HCT116 (cell line): ENCODE measurements at regions not wholly inside any gene's neighbourhood (a gene's known extent, or its start where the extent isn't known, plus 50 kb on each side); places are given as distances from the start of the nearest gene placed in this dataset.

ENCODE experiments used
- ATAC-seq: fragments of 200-7000 bp; cut with Tn5 transposase; 2 replicates; pipeline ENCODE4 v1.9.1; 2020; ENCODE audit warnings: mild to moderate bottlenecking, moderate library complexity
- BruUV-seq: library from RNA; stranded (reverse); fragments of 400-500 nt; replicated peaks from 2 replicates; lab custom pipeline; 2021; lab: Mats Ljungman, UMichigan
- CTCF ChIA-PET: fragments of 300-600 bp; sonication (Branson Sonifier 250); formaldehyde crosslinking; loops from one replicate; lab custom pipeline; 2021; ENCODE audit warnings: antibody characterized with exemption; lab: Charles Lee
- POLR2A ChIA-PET: fragments of 300-600, 350-600 bp; sonication (Branson Sonifier 250); formaldehyde crosslinking; loops from one replicate; lab custom pipeline; 2021; ENCODE audit warnings: antibody characterized with exemption; lab: Charles Lee
- RAD21 ChIA-PET, 2 experiments: fragments of 300-600 bp; sonication (Branson Sonifier 250); formaldehyde crosslinking; loops; one replicate each; lab custom pipeline; 2023; ENCODE audit warnings: low total read pairs in 2 of 2; ENCODE audit not compliant: uncharacterized antibody in 2 of 2, unreplicated experiment in 2 of 2, low non-redundant PET in 1 of 2; lab: Charles Lee
- DNase-seq: peaks from one replicate; pipeline ENCODE4 v3.0.0-alpha.2; 2010; ENCODE audit warnings: low read depth, low spot score
- H2AFZ ChIP-seq: fragments of 200-600 bp; shearing (Covaris generic), sonication (generic); 2 replicates; pipeline ENCODE4 v1.6.1; 2017; ENCODE audit warnings: low read depth, mixed run types, mixed read lengths, antibody characterized with exemption, low read length; ENCODE audit not compliant: poor library complexity, severe bottlenecking
- H3K27ac ChIP-seq: 2 replicates; pipeline ENCODE4 v1.5.1; 2012; ENCODE audit warnings: low read depth, low read length
- H3K27me3 ChIP-seq: fragments of 200-600 bp; sonication (generic); 2 replicates; pipeline ENCODE4 v1.6.1; 2016; ENCODE audit warnings: mixed run types, low read length, mixed read lengths; ENCODE audit not compliant: insufficient read depth
- H3K36me3 ChIP-seq, 2 experiments: fragments of 200-500 bp in 1 of 2; fragments of 200-600 bp in 1 of 2; sonication (Bioruptor generic) in 1 of 2; sonication (generic) in 1 of 2; 2 replicates each; pipeline versions ENCODE4 v1.5.1 to v1.6.1; 2014 to 2016; ENCODE audit warnings: low read length in 2 of 2, inconsistent platforms in 1 of 2, mixed read lengths in 1 of 2, mixed run types in 1 of 2; ENCODE audit not compliant: insufficient read depth in 2 of 2, control insufficient read depth in 1 of 2
- H3K4me1 ChIP-seq, 2 experiments: fragments of 200-600 bp in 1 of 2; sonication (generic) in 1 of 2; 2 replicates each; pipeline versions ENCODE4 v1.5.1 to v1.6.1; 2012 to 2017; ENCODE audit warnings: low read length in 2 of 2, inconsistent platforms in 1 of 2, mild to moderate bottlenecking in 1 of 2, mixed read lengths in 1 of 2, mixed run types in 1 of 2, moderate library complexity in 1 of 2; ENCODE audit not compliant: insufficient read depth in 2 of 2, control insufficient read depth in 1 of 2
- H3K4me2 ChIP-seq: fragments of 200-600 bp; sonication (generic); 2 replicates; pipeline ENCODE4 v1.6.1; 2017; ENCODE audit warnings: mixed run types, low read length, mixed read lengths
- H3K4me3 ChIP-seq, 2 experiments: fragments of 200-600 bp in 1 of 2; sonication (generic) in 1 of 2; replicated peaks in 1 of 2; 2 replicates each; pipeline ENCODE4 v1.5.1; 2011 to 2016; ENCODE audit warnings: low read length in 2 of 2, control low read depth in 1 of 2, low read depth in 1 of 2, mild to moderate bottlenecking in 1 of 2, mixed read lengths in 1 of 2, mixed run types in 1 of 2
- H3K79me2 ChIP-seq: fragments of 200-600 bp; sonication (generic); 2 replicates; pipeline ENCODE4 v1.6.1; 2017; ENCODE audit warnings: mild to moderate bottlenecking, mixed run types, low read length, moderate library complexity, mixed read lengths; ENCODE audit not compliant: insufficient read depth
- H3K9ac ChIP-seq: fragments of 200-600 bp; sonication (generic); 2 replicates; pipeline ENCODE4 v1.6.1; 2016; ENCODE audit warnings: low read length, mixed read lengths
- H3K9me2 ChIP-seq: fragments of 200-600 bp; sonication (generic), shearing (Covaris generic); 2 replicates; pipeline ENCODE4 v1.6.1; 2017; ENCODE audit warnings: mixed run types, mild to moderate bottlenecking, moderate library complexity; ENCODE audit not compliant: insufficient read depth
- H3K9me3 ChIP-seq, 2 experiments: fragments of 200-500 bp in 1 of 2; fragments of 200-600 bp in 1 of 2; sonication (Bioruptor generic) in 1 of 2; sonication (generic) in 1 of 2; 2 replicates each; pipeline ENCODE4 v1.6.1; 2014 to 2017; ENCODE audit warnings: low read length in 2 of 2, mixed read lengths in 2 of 2, inconsistent platforms in 1 of 2, low read depth in 1 of 2, mild to moderate bottlenecking in 1 of 2, mixed run types in 1 of 2, moderate library complexity in 1 of 2; ENCODE audit not compliant: control insufficient read depth in 1 of 2, insufficient read depth in 1 of 2
- H4K20me1 ChIP-seq: fragments of 200-600 bp; sonication (generic), shearing (Covaris generic); 2 replicates; pipeline ENCODE4 v1.6.1; 2017; ENCODE audit warnings: mixed run types, mild to moderate bottlenecking, moderate library complexity; ENCODE audit not compliant: insufficient read depth
- EZH2 ChIP-seq: fragments of 200-600 bp; sonication (generic); IDR thresholded peaks from 2 replicates; pipeline ENCODE4 v1.6.1; 2017; ENCODE audit warnings: antibody characterized with exemption, mixed run types
- FOSL1 ChIP-seq: IDR thresholded peaks from 2 replicates; pipeline ENCODE4 v1.6.1; 2012; ENCODE audit warnings: low read depth
- RAD21 ChIP-seq: IDR thresholded peaks from 2 replicates; pipeline ENCODE4 v1.6.1; 2012; ENCODE audit warnings: low read depth, mild to moderate bottlenecking
- ZFX ChIP-seq: fragments of 450-650 bp; IDR thresholded peaks from 2 replicates; pipeline ENCODE4 v1.6.1; 2017
- intact Hi-C: fragments of 100-400 bp; cut with micrococcal nuclease; formaldehyde crosslinking; loops from 2 replicates; pipeline ENCODE4 v1.10.0; 2022
- TF ChIP-seq, protein P1 (sequence below): IDR thresholded peaks from 2 replicates; pipeline ENCODE4 v1.6.1; 2012; ENCODE audit warnings: low read depth
- TF ChIP-seq, protein P2 (sequence below): IDR thresholded peaks from 2 replicates; pipeline ENCODE4 v1.6.1; 2012

DNA sequence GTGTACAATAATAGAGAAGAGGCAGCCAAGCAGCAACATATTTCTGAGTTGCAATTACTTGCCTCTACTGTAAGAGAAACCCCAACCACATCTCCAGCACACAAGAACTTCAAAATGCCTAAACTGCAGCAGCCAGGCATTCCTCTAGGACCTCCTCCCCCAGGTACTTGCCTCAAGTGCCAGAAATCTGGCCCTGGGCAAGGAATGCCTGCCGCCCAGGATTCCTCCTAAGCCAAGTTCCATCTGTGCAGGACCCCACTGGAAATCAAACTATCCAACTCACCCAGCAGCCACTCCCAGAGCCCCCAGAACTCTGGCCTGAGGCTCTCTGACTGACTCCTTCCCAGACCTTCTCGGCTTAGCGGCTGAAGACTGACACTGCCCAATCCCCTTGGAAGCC is 336.8 kb upstream of the RGMB start:
- no peaks in the 10 kb centered on the region for H3K36me3 ChIP-seq
- H3K4me1 ChIP-seq = no peaks in the 10 kb centered on the region
- no peaks in the 10 kb centered on the region for H3K9me2 ChIP-seq
- no peak overlapping the region for H3K9ac ChIP-seq
- POLR2A ChIA-PET = no interaction called here
- intact Hi-C loops = no loop called here
- no peaks in the 10 kb centered on the region for H3K79me2 ChIP-seq
- H3K27ac ChIP-seq = no peak overlapping the region
- no peak for DNase-seq
- H3K9me3 ChIP-seq = no peaks in the 10 kb centered on the region
- no peak for ATAC-seq
- H3K27me3 ChIP-seq = no peaks in the 10 kb centered on the region
- TF ChIP-seq, protein P1, sequence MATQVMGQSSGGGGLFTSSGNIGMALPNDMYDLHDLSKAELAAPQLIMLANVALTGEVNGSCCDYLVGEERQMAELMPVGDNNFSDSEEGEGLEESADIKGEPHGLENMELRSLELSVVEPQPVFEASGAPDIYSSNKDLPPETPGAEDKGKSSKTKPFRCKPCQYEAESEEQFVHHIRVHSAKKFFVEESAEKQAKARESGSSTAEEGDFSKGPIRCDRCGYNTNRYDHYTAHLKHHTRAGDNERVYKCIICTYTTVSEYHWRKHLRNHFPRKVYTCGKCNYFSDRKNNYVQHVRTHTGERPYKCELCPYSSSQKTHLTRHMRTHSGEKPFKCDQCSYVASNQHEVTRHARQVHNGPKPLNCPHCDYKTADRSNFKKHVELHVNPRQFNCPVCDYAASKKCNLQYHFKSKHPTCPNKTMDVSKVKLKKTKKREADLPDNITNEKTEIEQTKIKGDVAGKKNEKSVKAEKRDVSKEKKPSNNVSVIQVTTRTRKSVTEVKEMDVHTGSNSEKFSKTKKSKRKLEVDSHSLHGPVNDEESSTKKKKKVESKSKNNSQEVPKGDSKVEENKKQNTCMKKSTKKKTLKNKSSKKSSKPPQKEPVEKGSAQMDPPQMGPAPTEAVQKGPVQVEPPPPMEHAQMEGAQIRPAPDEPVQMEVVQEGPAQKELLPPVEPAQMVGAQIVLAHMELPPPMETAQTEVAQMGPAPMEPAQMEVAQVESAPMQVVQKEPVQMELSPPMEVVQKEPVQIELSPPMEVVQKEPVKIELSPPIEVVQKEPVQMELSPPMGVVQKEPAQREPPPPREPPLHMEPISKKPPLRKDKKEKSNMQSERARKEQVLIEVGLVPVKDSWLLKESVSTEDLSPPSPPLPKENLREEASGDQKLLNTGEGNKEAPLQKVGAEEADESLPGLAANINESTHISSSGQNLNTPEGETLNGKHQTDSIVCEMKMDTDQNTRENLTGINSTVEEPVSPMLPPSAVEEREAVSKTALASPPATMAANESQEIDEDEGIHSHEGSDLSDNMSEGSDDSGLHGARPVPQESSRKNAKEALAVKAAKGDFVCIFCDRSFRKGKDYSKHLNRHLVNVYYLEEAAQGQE = no peak
- TF ChIP-seq FOSL1 (no peak), EZH2 (no peak)
- TF ChIP-seq, protein P2, sequence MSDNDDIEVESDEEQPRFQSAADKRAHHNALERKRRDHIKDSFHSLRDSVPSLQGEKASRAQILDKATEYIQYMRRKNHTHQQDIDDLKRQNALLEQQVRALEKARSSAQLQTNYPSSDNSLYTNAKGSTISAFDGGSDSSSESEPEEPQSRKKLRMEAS = no peak
- no TSS peak for BruUV-seq
- no peak overlapping the region for H3K4me2 ChIP-seq
- no peak overlapping the region for H3K4me3 ChIP-seq
- RAD21 ChIA-PET = no interaction called here
- CTCF ChIA-PET = no interaction called here
- H2AFZ ChIP-seq = no peak overlapping the region
- H4K20me1 ChIP-seq = no peaks in the 10 kb centered on the region

DNA sequence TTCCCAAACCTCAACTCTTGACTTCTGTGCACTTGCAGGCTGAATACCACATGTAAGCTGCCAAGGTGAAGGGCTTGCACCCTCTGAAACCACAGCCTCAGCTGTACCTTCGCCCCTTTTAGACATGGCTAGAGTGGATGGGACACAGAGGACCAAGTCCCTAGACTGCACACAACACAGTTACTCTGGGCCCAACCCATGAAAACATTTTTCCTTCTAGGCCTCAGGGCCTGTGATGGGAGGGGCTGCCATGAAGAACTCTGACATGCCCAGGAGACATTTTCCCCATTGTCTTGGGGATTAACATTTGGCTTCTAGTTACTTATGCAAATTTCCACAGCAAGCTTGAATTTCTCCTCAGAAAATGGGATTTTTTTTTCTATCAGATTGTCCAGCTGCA is 331.0 kb upstream of the RGMB start:
- H3K4me2 ChIP-seq = no peak overlapping the region
- TF ChIP-seq ZFX (0 out of 2 replicates have a peak, but pooled peaks have one; percentile 11), RAD21 (no peak)
- no peak overlapping the region for H3K9ac ChIP-seq
- no peaks in the 10 kb centered on the region for H4K20me1 ChIP-seq
- no TSS peak for BruUV-seq
- POLR2A ChIA-PET = no interaction called here
- DNase-seq (no peak), ATAC-seq (no peak)
- intact Hi-C loops = no loop called here
- no peak overlapping the region for H2AFZ ChIP-seq
- no peaks in the 10 kb centered on the region for H3K27me3 ChIP-seq
- no peaks in the 10 kb centered on the region for H3K4me1 ChIP-seq
- no peak overlapping the region for H3K4me3 ChIP-seq
- H3K9me3 ChIP-seq = no peaks in the 10 kb centered on the region
- H3K36me3 ChIP-seq = no peaks in the 10 kb centered on the region
- RAD21 ChIA-PET = no interaction called here
- H3K79me2 ChIP-seq = no peaks in the 10 kb centered on the region
- H3K9me2 ChIP-seq = no peaks in the 10 kb centered on the region
- H3K27ac ChIP-seq = no peak overlapping the region
- CTCF ChIA-PET = no interaction called here
